Erythroblast (primary cell): ENCODE measurements at regions not wholly inside any gene's neighbourhood (a gene's known extent, or its start where the extent isn't known, plus 50 kb on each side); places are given as distances from the start of the nearest gene placed in this dataset.

ENCODE experiments used
- GATA1 ChIP-seq: IDR thresholded peaks from 2 replicates; pipeline ENCODE4 v1.6.1; 2011; ENCODE audit warnings: low read depth, mild to moderate bottlenecking, control low read depth, low read length, moderate library complexity
- POLR2A ChIP-seq: IDR thresholded peaks from 2 replicates; pipeline ENCODE4 v1.6.1; 2011; ENCODE audit warnings: mild to moderate bottlenecking, low read length

GRCh38 chr3:82281205-82281604 lies 519.8 kb upstream of the GBE1 start:
- TF ChIP-seq POLR2A (no peak), GATA1 (no peak)
